ENCODE measurements at regions not wholly inside any gene's neighbourhood (a gene's known extent, or its start where the extent isn't known, plus 50 kb on each side); places are given as distances from the start of the nearest gene placed in this dataset.

- TF ChIP-seq CTCF (conservative IDR thresholded peaks at IDR 0.05 in 1 of 2, IDR thresholded peaks at IDR 0.05 in 1 of 2; ENCODE audit: extremely low read depth in 1 of 2, insufficient read depth in 1 of 2, low read depth in 1 of 2, low read length in 2 of 2): no peak
- no peak for TF ChIP-seq EZH2 (IDR thresholded peaks at IDR 0.05; ENCODE audit: borderline replicate concordance, low read length)
These were observed 219.6 kb downstream of the ANKRD60 start for GRCh38 chr20:58008866-58009265.
